ENCODE measurements at regions not wholly inside any gene's neighbourhood (a gene's known extent, or its start where the extent isn't known, plus 50 kb on each side); places are given as distances from the start of the nearest gene placed in this dataset.
"Not testable (repeated sequence)": the region's sequence is repeated elsewhere in the genome, so short reads cannot be mapped to it uniquely, and the experiment has no call there.

DNA sequence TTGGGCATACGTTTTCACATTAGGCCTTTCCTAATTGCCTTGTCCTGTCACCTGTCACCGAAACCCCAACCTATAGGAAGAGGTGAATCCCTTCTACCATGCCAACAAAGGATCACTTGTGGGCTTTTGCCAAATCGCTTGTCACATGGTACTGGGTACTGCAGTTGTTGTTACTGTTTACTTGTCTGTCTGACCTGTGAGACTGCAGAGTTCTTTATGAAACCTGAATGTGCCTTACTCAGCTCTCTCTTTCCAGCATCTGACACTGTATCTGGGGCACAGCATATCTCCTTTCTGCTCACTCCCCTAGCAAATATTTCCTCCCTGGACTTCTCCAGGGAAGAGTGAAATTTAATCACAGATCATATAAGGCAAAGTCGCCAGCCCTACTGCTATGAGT lies 1272.4 kb downstream of the CDH8 start:
- no peak for DNase-seq

DNA sequence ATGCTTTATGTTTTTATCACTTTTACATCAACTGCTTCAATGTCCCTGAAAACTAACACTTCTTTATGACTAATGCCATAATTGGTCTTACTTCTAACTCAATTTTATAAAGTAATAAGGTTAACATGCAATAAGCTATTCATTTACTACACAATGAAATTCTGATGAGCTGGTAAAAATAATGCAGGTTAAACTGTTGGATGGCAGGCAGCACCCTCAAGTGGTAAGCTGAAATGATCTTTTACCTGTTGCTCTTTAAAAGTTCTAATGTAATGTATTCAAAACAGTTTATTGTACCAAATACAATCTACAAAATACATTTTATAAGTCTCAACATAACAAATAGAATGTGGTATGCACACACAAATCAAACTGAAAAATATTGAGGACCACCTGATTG lies 1280.3 kb downstream of the CDH8 start:
- DNase-seq = no peak

DNA sequence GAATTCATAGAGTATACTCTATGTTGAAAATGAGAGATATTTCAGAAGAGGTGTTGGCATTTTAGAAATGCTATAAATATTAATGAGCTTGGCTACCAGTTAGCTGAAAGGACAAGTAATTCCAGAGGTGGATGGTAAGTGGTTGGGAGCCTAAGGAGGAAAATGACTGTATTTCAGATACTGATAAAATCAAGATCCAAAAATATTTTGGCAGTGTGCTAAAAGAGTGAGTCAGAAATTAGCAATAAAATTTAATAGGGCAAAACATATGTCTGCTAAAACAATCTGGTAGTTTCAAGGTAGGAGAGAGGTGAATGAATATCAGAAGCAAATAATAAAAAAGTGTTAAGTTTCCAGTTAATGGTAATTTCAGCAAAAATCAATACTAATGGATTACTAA lies 1287.9 kb downstream of the CDH8 start:
- DNase-seq = no peak

DNA sequence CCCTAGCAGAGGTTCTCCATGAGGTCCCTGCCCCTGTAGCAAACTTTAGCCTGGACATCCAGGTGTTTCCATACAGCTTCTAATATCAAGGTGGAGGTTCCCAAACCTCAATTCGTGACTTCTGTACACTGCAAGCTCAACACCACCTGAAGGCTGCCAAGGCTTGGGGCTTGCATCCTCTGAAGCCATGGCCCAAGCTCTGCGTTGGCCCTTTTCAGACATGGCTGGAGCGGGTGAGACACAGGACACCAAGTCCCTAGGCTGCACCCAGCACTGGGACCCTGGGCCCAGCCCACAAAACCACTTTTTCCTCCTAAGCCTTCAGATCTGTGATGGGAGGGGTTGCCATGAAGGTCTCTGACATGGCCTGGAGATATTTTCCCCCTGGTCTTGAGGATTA lies 1292.0 kb downstream of the CDH8 start:
- DNase-seq = no peak

DNA sequence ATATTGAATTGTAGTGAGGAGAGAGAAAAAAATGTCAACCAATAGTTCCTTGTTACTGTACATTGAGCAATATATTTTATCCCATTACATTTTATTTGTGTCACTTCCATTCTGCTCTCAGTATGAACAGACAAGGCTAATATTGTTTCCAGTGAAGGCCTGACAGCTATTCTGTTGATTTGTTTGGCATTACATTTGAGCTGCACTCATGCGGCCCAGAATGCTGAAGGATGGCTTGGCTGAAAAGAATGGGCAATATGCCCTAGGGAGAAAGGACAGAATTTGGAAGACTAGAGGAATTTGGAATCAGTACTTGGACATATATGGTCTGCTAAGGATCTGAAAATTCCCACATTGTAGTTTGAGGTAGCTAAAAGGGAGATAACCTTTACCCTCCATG lies 1294.4 kb downstream of the CDH8 start:
- DNase-seq = no peak

DNA sequence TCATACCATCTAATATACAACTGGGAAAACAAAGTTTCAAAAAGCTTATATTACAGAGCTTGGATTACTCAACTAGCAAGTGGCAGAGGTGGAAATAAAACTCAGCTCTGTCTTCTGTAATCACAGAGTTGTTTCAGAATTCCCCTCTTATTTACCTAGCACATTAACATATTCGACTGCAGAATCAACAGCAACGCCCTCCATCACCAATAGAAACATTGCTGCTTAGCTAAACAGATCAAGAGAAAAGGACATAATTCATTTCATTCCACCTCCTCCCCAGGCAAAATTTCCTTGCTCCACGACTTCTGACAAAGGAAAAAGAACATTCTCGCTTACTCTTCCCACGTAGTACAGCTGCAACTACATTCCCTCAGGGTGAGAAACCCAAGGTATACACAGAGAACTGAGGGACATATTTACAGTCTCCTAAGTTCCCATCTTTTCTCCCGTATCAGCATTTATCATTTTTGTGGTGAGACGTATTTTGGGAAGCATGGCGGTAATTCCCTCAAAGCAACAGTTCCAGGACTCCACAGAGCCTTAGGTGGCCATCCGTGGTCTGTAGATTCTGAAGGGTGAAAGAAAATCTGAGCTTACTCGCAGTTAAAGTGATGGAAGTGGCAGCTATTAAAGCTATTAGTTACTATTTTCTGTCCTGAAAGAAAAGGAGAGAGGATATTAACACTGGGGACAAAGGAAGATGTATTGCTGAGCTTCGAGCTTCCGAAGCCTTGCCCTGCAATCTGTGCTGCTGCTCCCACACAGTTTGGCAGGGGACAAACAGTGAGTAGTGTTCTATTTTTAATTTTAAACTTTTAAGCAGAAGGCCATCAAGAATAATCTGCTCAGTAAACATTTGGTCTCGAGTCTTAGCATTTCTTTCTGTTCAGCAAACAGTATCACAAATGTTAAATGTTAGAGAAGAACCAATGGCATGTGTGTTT lies 1296.2 kb downstream of the CDH8 start:
- no peak for DNase-seq

DNA sequence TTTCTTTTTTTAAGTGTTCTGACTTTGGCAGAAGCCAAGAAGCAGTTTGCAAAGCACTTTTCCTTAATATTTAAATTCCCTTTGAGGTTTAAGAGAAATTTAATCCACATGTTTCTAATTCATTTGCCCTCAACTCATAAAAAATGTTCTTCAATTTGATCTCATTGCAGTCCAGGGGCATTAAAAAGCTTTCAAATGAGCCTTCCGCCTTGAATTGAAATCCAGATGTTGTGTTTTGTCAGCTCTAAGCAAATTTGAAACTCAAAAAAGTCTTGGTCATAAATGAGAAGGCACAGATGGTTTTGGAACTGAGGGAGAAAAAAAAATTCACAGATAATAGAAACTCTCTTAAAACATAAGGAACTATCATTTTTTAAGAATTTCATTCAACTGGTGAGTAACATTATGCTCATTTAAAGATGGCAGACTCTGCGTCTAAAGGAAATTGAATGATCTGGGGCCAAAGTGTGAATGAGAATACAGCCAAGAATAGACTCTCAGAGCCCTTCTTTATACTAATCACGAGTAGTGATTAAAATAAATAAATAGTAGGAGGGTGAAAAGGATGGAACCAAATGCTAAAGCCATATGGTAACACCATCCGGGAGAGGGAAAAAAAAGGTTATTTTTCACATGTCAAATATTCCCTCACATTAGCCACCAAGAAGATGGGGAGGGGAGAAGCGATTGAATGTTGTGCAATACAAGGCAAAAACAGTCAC lies 1304.7 kb downstream of the CDH8 start:
- no peak for DNase-seq

DNA sequence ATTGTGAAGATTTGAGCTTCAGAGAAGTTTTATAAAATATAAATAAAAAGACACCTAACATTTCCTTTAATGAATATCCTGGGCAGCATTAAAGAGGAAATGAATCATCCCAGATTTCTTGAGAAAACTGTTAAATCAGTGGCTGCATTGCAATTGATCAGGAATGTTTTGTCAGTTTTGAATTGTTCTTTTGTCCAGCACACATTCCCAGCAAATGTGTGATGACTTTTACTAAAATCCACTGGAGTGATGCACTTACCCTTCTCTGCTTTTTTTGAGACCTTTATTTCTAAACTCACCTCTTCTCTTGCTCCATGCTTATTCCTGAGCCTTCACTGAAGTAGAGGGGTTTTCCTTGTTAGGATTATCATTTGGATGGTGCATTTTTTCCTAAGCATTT lies 1307.2 kb downstream of the CDH8 start:
- no peak for DNase-seq

DNA sequence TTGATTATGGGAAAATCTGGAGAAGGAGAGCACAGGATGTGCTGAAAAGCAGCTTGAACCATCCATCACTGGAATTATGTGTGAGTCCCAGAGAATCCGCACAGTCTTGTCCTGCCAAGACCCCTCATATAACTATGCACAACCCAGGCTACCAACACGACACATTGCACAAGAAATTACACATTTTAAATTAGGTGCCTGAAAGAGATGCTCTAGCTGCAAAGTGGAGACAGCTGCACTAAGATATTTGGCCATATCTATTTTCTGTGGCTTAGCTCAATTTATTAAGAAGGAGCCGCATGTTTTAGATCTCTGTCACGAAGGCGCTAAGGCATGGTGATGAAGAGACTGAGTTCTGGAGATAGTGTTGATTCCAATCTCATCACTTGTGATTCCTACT lies 1308.4 kb downstream of the CDH8 start:
- DNase-seq = no peak

DNA sequence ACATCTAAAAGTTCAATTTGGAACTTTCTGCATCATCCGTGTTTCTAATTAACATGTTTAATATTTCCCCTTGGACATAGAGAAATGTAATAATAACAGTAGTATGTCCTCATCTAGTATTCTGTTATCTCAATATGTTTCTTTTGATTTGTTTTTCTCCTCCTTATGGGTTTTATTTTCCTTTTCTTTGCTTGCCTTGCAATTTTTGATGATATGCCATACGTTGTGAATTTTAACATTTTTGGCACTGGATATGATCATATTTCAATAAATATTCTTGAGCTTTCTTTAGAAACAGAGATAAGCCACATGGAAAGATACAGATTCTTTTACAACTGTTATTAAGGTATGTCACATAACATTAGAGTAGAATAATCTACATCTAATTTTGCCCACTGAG lies 1316.2 kb downstream of the CDH8 start:
- DNase-seq = no peak

DNA sequence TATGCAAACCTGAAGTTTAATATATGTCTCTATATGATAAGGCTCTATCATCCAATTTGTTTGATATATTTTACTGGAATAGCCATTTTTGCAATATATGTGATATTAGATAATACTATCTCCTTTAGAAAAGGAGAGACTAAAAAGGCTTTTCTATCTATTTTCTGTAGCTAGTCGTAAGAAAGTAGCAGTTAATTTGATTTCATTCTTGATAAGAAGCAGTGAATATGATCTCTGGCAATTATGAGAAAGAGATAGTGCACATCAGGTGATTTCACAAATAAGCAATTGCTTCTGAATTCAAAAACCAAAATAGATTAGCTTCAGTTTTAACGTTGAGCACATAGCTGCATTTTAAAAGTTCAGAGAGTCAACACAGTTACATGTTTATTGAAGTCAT lies 1318.4 kb downstream of the CDH8 start:
- DNase-seq = no peak

DNA sequence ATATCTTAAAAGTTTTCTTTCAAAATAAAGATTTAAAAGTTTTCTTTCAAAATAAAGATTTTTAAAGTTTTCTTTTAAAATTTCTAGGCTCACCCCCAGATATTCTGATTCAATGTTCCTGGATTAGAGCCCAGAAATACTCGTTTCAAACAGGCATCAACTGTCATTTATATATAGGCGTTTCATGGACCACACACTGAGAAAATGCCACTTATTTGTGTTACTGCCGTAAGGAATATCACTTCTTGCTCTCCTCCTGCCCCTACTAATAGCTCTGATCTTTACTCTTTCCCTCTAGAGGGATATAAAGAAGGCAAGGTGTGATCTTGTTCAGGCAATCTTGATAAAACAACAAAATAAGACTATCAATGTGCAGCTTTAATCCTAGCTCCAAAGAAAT lies 1324.1 kb downstream of the CDH8 start:
- DNase-seq = no peak

DNA sequence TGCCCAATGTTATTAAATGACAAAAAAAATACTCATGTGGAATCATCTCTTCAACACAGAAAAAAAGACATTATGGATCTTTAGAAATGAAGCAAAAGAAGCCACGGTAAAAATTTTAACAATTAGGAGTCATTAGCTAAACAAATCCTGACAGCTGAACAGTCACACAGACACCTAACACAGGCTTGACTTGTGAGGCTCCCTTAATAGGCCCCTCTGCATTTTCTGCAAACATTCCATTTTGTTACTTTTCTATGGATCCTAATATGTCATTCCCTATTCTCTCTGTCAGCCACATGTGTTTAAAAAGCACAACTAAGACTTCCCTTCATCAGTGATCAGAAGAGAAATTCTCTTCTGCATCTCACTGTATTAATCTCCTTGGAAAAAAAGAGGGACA lies 1331.5 kb downstream of the CDH8 start:
- no peak for DNase-seq

DNA sequence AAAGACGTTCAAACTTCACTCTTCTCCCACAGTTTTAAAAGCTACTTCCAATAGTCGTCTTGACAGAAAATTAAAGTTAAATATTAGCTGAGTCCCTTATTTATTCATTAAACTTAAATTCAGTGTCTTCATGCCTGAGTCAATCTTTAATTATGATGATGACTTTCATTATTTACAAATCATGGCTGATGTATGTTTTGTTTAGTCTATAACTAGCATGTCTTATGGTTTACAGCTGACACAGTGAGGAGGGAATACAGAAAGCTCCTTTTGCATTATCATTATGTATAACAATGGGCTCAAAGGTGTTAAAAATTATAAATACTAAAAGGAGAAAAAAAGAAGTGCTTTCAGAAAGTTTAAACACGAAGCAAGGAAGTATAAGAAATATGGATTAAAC lies 1333.1 kb downstream of the CDH8 start:
- no peak for DNase-seq

DNA sequence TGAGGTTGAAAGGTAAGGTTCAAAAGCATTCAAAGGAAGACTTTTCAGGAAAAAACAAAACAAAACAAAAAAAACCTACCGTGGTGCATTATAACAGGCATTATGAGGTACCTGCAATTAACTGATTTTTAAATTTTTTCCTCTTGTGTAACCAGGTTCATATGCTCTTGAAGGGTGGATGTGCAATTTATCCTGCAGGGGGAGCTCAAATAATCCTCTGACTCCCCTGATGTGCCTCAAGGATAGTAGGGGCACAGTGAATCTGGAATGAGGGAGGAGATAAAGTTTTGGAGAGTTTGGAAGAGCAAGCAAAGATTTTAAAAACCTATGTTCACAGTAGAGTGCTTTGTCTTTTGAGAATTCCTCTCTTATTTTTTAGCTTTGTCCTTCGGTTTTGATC lies 1349.4 kb downstream of the CDH8 start:
- DNase-seq = no peak

DNA sequence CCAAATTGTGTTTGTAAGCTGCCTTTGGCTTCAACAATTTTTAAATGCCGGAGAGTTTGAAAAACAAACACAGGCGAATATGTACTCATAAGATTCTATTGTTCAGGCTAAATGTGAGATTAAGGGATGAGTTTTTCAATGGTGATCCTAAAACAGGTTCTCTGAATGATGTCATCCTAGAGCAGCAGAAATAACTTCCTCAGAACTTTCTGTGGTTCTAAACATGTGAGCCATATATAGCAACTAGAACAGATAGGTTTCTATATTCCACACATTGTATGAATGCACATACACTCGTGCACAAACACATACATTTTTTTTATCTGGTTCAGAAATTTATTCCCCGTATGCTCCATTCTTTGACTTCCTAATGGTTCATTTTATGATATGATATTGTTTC lies 1352.2 kb downstream of the CDH8 start:
- DNase-seq = no peak

DNA sequence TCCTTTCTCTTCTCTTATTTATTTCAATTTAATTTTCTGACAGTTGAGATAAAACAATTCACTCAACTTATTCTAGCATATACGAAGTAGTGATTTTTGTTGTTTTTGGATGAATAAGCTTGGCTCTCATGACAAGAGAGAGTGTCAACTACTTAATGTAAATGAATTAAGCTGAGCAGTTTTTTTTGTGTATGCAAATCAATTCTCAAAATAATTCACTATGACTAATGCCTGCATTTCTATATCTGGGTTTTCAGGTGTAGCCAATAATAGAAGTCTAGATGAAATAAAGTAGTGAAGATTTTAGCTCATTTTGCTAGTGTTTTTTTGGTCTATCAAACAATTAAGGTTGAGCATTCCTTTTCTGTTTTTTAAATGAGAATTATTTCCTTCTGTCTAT lies 1354.0 kb downstream of the CDH8 start:
- no peak for DNase-seq

DNA sequence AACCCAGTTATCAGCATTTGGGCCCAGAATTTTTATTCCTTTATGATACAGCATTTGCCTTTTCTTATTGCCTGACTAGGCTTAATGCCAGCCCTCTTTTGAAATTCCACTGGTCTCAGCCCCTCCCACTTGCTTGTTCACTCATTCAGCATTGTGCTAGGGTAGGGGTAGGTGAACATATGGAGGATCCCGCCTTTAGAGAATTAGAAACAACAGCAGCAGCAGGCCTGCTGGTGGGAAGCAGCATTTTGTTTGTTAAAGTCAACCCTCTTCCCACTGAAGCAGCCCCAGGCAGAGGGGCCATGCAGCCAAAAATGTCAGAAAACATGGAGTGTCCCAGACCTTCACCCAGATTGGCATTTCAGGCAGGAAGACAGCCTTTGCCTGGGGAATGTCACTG lies 1355.2 kb downstream of the CDH8 start:
- no peak for DNase-seq

DNA sequence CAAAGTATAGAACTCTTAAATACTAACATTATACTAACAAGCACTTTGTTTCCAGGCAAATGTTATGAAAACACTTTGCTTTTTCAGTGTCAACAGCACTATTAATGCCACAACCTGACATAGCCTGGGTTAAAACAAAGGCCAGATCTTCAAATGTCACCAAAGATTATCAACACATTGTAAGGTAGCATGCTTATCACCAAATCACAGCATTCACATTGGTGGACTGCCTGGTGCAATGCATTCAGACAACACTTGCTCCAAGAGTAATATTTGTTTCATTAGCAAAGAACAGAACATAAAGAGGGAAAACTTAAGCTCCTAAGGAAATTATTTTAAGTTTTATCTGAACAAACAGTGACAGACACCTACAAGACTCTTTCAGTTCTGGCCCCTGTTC lies 1361.2 kb downstream of the CDH8 start:
- no peak for DNase-seq

DNA sequence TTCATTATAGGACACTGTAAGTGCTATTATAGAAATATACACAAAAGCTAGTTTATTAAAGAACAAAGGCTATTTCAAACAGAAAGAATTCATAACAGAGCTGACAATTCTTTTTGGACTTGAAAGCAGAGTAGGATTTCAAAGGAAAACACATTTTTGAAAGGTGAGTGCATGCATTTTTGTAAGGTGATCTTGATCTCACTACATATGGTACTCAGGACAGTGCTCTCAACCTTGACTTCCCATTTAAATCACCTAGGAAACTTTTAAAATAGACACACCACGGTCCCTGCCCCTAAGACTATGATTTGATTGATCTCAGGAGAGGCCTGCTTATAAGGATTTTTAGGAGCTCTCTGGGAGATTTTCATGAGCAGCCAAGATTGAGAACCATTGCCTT lies 1362.0 kb downstream of the CDH8 start:
- no peak for DNase-seq

DNA sequence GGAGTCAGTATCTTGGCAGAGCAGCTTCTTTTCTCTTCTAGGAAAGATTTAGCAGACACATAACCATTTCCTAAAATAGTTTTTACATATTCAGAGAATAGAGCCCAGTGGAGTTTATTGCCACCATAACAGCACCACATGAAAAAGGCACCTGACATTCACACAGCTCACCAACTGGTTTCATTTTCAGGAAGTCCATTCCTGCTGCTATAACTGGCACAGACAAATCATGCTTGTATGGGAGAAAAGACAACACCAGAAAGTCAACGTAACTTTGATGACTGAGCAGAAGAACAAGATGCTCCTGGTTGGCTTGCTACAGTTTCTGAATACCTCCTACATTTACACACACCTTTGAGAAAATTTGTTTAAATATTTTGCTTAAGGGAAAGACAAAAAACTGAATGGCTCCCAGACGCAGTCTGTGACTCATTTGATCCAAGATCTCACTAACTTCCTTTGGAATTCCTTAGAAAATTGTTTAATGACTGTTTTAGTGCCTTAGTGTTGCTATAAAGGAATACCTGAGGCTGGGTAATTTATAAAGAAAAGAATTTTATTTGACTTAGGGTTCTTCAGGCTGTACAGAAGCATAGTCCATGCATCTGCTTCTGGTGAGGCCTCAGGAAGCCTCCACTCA lies 1380.6 kb downstream of the CDH8 start:
- DNase-seq = no peak

DNA sequence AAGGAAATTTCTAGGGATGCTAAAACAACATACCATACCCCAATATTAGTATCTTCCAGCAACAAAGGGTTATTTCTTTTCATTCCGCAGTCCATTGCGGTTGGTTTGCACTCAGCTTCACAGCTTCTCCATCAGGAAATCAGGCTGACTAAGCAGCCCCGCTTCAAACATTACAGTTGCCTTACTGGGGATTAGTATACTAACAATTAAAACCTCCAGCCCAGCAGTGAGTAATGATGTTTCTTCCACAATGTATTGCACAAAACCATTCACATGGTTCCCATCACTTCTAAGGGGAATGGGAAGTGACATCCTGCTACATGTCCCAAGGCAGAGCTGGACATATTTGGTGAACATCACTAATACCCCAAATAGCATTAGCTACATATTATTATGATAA lies 1384.9 kb downstream of the CDH8 start:
- DNase-seq = no peak

DNA sequence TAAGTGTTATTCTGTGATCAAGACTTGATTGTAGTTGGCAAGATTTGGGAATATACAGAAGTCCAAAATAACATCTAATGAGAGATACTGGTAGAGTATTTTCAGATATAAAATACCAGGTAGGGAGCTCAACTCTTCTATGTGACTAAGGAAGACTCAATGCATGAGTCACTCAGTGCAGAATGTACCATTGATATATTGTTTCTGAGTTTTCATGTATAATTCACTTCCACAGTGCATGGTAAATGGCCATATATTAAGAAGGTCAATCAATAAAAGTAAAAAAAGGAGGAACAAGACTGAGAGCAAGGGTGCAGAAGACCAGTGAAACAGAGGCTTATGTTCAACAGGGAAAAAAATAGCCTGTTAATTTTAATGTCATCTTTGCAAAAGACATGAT lies 1387.9 kb downstream of the CDH8 start:
- no peak for DNase-seq

DNA sequence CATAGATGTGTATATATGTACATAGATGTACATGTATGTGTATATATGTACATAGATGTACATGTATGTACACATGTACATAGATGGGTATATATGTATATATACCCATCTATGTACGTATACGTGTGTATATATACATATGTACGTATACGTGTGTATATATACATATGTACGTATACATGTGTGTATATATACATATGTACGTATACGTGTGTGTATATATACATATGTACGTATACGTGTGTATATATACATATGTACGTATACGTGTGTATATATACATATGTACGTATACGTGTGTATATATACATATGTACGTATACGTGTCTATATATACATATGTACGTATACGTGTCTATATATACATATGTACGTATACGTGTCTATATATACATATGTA lies 1388.8 kb downstream of the CDH8 start:
- DNase-seq = not testable (repeated sequence)
